ENCODE measurements at regions not wholly inside any gene's neighbourhood (a gene's known extent, or its start where the extent isn't known, plus 50 kb on each side); places are given as distances from the start of the nearest gene placed in this dataset.
A peak's percentile ranks its signal among the peaks of the same experiment; 100 is the strongest.

GRCh38 chr7:156496363-156496769 is 144.2 kb upstream of the RNF32 start:
- DNase-seq, result no peak
- Mint-ChIP-seq H3K27ac (no peak overlapping the region), H3K27me3 (peaks cover 0 to 10% of the 10 kb centered on the region in 2 donors), H3K4me3 (no peak overlapping the region), H3K4me1 (no peaks in the 10 kb centered on the region), H3K9me3 (peaks cover 0 to 2% of the 10 kb centered on the region in 2 donors), H3K36me3 (no peaks in the 10 kb centered on the region)
- no peak for ATAC-seq (replicated peaks)

DNA sequence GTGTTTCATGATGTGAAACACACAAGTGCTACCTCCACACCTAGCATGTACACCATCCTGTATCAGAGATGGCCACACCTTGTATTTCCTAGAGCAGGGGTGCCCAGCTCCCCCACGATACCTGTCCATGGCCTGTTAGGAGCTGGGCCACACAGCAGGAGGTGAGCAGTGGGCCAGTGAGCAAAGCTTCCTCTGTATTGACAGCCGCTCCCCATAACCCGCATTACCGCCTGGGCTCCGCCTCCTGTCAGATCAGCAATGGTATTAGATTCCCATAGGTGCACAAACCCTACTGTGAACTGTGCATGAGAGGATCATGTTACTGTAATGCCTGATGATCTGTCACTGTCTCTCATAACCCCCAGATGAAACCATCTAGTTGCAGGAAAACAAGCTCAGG is 145.6 kb upstream of the RNF32 start:
- Mint-ChIP-seq H3K9me3 (no peaks in the 10 kb centered on the region), H3K4me1 (no peaks in the 10 kb centered on the region), H3K36me3 (no peaks in the 10 kb centered on the region), H3K27ac (no peak overlapping the region), H3K4me3 (no peak overlapping the region), H3K27me3 (peaks cover 0 to 10% of the 10 kb centered on the region in 2 donors)
- DNase-seq (no peak), ATAC-seq (replicated peaks) (no peak)

DNA sequence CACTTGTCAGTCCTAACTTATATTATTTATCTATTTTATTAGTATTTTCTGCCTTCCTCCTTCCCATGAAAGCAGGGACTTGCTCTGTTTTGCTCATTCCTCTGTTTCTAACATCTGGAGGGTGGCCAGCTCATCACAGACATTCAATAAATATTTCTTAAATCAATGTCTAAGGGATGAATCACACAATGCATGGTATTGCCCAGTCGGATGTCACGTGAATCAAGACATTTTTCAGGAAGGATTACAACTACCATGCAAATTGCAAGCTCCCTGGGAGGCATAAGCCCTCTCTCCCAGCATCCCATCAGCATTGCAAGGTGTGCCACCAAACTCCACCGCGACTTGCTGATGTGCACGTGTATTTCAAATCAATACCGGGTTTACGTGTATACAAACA is 146.6 kb upstream of the RNF32 start:
- DNase-seq, result no peak
- H3K27ac Mint-ChIP-seq, result no peak overlapping the region
- H3K4me1 Mint-ChIP-seq, result no peaks in the 10 kb centered on the region
- no peak for ATAC-seq (replicated peaks)
- peaks cover 0 to 10% of the 10 kb centered on the region in 2 donors for H3K27me3 Mint-ChIP-seq
- H3K9me3 Mint-ChIP-seq, result no peaks in the 10 kb centered on the region
- H3K4me3 Mint-ChIP-seq, result no peak overlapping the region
- no peaks in the 10 kb centered on the region for H3K36me3 Mint-ChIP-seq

- ATAC-seq (replicated peaks) (no peak), DNase-seq (no peak)
- no peak overlapping the region for H3K27ac Mint-ChIP-seq
- H3K9me3 Mint-ChIP-seq, result no peaks in the 10 kb centered on the region
- peaks cover 7 to 15% of the 10 kb centered on the region in 2 donors for H3K27me3 Mint-ChIP-seq
- H3K36me3 Mint-ChIP-seq, result no peaks in the 10 kb centered on the region
- no peak overlapping the region for H3K4me3 Mint-ChIP-seq
- H3K4me1 Mint-ChIP-seq, result no peaks in the 10 kb centered on the region
Observed at GRCh38 chr7:156492170-156492569, 148.4 kb upstream of the RNF32 start.

DNA sequence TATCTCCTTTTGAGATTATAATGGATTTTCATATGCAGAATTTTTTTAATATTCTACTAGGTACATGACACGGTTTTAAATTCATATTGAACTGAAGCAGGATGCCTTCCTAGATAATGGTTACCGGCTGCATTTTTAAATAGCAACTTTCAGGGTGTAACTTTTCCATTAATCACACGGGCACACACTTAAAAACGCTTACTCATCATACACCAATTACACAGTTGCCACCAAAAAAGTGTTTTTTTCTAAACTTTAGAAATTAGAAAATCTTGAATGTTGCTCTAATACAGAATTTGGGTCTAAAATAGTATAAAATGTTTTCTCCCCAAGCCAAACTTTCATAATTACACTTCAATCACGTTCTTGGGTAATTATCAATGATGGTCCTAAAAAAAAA is 149.1 kb upstream of the RNF32 start:
- H3K9me3 Mint-ChIP-seq, result no peaks in the 10 kb centered on the region
- no peaks in the 10 kb centered on the region for H3K36me3 Mint-ChIP-seq
- no peaks in the 10 kb centered on the region for H3K4me1 Mint-ChIP-seq
- no peak for ATAC-seq (replicated peaks)
- no peak overlapping the region for H3K4me3 Mint-ChIP-seq
- DNase-seq, result no peak
- H3K27ac Mint-ChIP-seq, result no peak overlapping the region
- H3K27me3 Mint-ChIP-seq, result peaks cover 7 to 15% of the 10 kb centered on the region in 2 donors

GRCh38 chr7:156490021-156490800 is 150.4 kb upstream of the RNF32 start:
- Mint-ChIP-seq H3K36me3 (no peaks in the 10 kb centered on the region), H3K9me3 (no peaks in the 10 kb centered on the region), H3K27me3 (peaks cover 7 to 15% of the 10 kb centered on the region in 2 donors), H3K27ac (no peak overlapping the region), H3K4me1 (no peaks in the 10 kb centered on the region), H3K4me3 (no peak overlapping the region)
- DNase-seq (no peak), ATAC-seq (replicated peaks) (no peak)

- Mint-ChIP-seq H3K27me3 (peaks cover 7 to 22% of the 10 kb centered on the region in 2 donors), H3K27ac (no peak overlapping the region), H3K36me3 (no peaks in the 10 kb centered on the region), H3K4me3 (no peak overlapping the region), H3K9me3 (no peaks in the 10 kb centered on the region), H3K4me1 (no peaks in the 10 kb centered on the region)
- ATAC-seq (replicated peaks), result no peak
- DNase-seq, result no peak
Observed at GRCh38 chr7:156487811-156488533, 152.6 kb upstream of the RNF32 start.

- H3K4me3 Mint-ChIP-seq, result no peak overlapping the region
- no peaks in the 10 kb centered on the region for H3K9me3 Mint-ChIP-seq
- DNase-seq, result no peak
- H3K27ac Mint-ChIP-seq, result no peak overlapping the region
- H3K27me3 Mint-ChIP-seq, result peaks cover 15 to 18% of the 10 kb centered on the region in 2 donors
- no peaks in the 10 kb centered on the region for H3K4me1 Mint-ChIP-seq
- no peak for ATAC-seq (replicated peaks)
- no peaks in the 10 kb centered on the region for H3K36me3 Mint-ChIP-seq
Observed at GRCh38 chr7:156480671-156481070, 159.9 kb upstream of the RNF32 start.

DNA sequence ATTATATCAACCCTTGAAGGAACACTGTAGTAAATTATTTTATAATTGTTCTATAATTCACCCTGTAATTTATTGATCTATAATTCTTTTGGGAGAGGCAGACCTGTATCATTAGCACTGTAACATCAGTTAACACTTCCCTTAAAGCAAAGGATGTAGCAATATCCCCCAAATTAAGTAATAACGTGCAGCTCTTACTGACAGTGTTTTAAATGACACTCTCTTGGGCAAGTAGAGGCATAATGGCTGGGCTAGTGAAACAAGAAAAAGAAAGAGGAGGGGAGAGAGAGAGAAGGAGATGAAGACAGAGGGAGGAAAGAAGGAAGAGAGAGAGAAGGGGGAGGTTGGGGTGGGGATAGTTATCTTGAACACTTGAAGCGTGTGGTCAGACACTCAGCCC is 161.0 kb upstream of the RNF32 start:
- H3K4me3 Mint-ChIP-seq, result no peak overlapping the region
- H3K27ac Mint-ChIP-seq, result no peak overlapping the region
- H3K4me1 Mint-ChIP-seq, result no peaks in the 10 kb centered on the region
- DNase-seq (no peak), ATAC-seq (replicated peaks) (no peak)
- peaks cover 23 to 24% of the 10 kb centered on the region in 2 donors for H3K27me3 Mint-ChIP-seq
- no peaks in the 10 kb centered on the region for H3K9me3 Mint-ChIP-seq
- no peaks in the 10 kb centered on the region for H3K36me3 Mint-ChIP-seq

DNA sequence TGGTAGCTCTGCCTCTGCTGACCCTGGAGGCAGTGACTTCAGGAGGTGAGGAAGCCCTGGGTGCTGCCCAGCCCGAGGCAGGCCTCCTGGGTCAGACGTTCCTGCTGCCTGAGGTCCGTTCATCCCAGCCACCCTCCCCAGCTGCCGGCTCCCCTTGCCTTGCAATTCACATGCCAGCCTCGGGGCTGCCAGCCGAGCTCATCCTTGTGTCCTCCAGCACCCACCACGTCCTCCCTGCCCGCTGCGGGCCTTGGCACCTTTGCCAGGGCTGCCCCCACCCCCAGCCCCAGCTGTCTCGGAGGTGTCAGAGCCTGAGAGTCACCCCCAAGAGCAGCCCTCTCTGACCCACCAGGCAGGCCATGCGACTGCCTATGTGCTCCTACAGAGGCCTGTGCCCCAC is 162.1 kb upstream of the RNF32 start:
- no peaks in the 10 kb centered on the region for H3K9me3 Mint-ChIP-seq
- peaks cover 25 to 29% of the 10 kb centered on the region in 2 donors for H3K27me3 Mint-ChIP-seq
- DNase-seq (no peak), ATAC-seq (replicated peaks) (peak in 1 of 2 donors; percentile 19)
- no peak overlapping the region for H3K27ac Mint-ChIP-seq
- H3K4me3 Mint-ChIP-seq, result no peak overlapping the region
- no peaks in the 10 kb centered on the region for H3K36me3 Mint-ChIP-seq
- no peaks in the 10 kb centered on the region for H3K4me1 Mint-ChIP-seq

GRCh38 chr7:156475666-156476065 is 164.9 kb upstream of the RNF32 start:
- no peak for ATAC-seq (replicated peaks)
- no peak overlapping the region for H3K27ac Mint-ChIP-seq

GRCh38 chr7:156475179-156475578 is 165.4 kb upstream of the RNF32 start:
- Mint-ChIP-seq H3K27ac (no peak overlapping the region), H3K4me1 (no peaks in the 10 kb centered on the region), H3K27me3 (peaks cover 16 to 17% of the 10 kb centered on the region in 2 donors), H3K9me3 (no peaks in the 10 kb centered on the region), H3K36me3 (no peaks in the 10 kb centered on the region), H3K4me3 (no peak overlapping the region)
- ATAC-seq (replicated peaks), result no peak
- DNase-seq, result no peak

More at GRCh38 chr7:156475666-156476065, 164.9 kb upstream of the RNF32 start:
- Mint-ChIP-seq H3K9me3 (no peaks in the 10 kb centered on the region), H3K4me1 (no peaks in the 10 kb centered on the region), H3K4me3 (no peak overlapping the region), H3K36me3 (no peaks in the 10 kb centered on the region), H3K27me3 (peaks cover 16 to 17% of the 10 kb centered on the region in 2 donors)
- no peak for DNase-seq

DNA sequence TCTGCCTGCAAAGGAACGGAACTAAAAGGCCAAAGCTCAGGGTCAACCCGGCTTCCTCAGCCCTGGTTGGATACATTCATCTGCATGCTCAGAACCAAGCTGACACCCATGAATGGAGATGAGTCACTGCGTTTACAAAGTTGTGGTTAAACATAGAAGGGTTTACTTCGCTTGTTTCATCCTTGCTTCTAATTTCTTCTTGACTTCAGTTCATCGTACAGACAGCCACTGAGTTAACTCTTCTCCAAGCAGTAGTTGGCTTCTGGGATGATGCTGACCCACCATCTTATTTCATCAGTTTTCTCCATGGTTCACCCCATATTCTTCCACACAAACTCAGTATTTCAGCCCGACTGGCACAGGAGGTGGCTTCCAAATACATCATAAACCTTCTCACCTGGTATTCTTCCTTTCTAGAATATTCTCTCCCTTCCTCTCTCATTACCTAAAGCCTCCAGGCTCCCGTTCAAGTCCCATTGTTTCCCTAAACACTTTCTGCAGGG is 166.3 kb upstream of the RNF32 start:
- Mint-ChIP-seq H3K4me3 (no peak overlapping the region), H3K4me1 (no peaks in the 10 kb centered on the region), H3K27me3 (peaks cover 16 to 17% of the 10 kb centered on the region in 2 donors), H3K27ac (no peak overlapping the region), H3K9me3 (no peaks in the 10 kb centered on the region), H3K36me3 (no peaks in the 10 kb centered on the region)
- ATAC-seq (replicated peaks) (no peak), DNase-seq (no peak)

- Mint-ChIP-seq H3K4me1 (no peaks in the 10 kb centered on the region), H3K27me3 (peaks cover 16 to 17% of the 10 kb centered on the region in 2 donors), H3K9me3 (no peaks in the 10 kb centered on the region), H3K4me3 (no peak overlapping the region), H3K36me3 (no peaks in the 10 kb centered on the region), H3K27ac (no peak overlapping the region)
- DNase-seq (peak; percentile 3), ATAC-seq (replicated peaks) (peak in 1 of 2 donors; percentile 43)
Observed at GRCh38 chr7:156473476-156474240, 166.9 kb upstream of the RNF32 start.
